ENCODE measurements at regions not wholly inside any gene's neighbourhood (a gene's known extent, or its start where the extent isn't known, plus 50 kb on each side); places are given as distances from the start of the nearest gene placed in this dataset.

DNA sequence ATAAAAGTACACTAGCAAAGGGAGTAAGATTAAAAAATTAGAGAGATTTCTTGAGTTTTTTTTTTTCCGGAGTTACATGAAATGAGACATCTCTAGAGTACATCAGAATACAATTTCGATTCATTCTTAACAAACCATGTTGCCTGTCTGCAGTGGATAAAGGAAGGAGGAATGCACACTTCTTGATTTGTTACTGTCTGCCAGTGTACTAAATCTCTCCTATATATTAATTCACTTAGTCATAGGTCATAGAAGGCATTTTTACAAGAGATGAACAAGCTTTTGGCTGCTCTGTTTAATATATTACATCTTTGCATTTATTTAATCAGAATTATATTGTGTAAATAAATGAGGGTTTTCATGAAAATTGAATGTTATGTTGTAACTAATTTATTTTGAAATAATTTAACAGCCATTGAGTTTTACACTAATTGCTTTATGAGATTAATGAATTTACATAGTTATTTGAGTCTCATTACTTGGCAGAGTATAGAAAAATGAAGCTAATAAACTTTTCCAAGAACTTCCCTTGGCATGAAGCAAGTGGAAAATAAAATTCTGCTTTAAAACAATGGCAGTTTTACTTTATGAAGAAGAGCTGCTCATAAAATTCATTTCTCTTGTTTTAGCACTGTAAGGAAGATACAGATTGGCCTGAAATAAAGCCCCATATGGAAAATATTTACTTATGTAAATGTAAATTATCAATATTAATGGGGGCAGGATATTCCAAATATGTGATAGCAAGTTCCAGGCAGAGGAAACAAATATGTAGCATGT lies 1284.7 kb downstream of the BRINP3 start:
- DNase-seq (ENCODE audit: insufficient read length, low spot score) = no peak
- TF ChIP-seq CTCF (IDR thresholded peaks at IDR 0.05; ENCODE audit: insufficient read depth, missing control alignments) = no peak
- FAIRE-seq = peak; percentile 29

DNA sequence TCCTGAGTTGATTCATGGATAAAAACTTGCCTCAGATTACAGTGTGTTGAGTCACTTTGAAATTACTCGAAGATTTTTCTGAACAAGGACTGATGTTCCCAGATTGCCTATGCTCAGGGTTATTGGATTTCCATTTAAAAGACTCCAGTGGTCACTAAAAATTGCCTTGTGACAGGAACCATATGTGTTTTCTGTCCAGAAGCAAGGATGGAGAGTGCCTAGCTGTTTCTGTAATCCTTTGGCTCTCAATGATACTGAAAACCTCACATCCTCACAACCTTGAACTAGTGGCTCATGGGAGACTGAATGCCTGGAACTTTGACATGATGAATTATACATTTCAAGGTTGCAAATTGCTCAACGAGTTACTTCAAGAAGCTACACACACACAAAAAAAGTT lies 1271.8 kb downstream of the BRINP3 start:
- DNase-seq (ENCODE audit: insufficient read length, low spot score) (no peak), FAIRE-seq (peak; percentile 74)
- TF ChIP-seq CTCF (IDR thresholded peaks at IDR 0.05; ENCODE audit: insufficient read depth, missing control alignments) = no peak

DNA sequence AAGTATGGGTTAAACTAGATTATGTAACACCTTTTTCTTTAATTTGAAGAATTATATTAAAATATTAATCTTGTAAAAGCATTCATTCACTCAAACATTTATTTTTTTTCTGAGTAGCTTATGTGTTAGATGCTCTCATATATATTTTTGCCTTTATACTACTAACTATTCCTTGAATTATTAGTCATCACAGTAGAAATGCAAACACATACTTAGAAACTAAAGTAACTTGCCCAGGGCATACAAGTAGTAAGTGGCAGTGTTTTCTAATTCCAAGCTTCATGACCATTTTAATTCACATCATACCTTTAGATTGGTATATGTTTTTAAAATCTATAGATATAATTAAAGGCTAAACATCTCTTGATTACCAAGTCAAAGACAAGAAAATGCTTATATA lies 1271.0 kb downstream of the BRINP3 start:
- no peak for TF ChIP-seq CTCF (IDR thresholded peaks at IDR 0.05; ENCODE audit: insufficient read depth, missing control alignments)
- DNase-seq (ENCODE audit: insufficient read length, low spot score) (no peak), FAIRE-seq (no peak)

GRCh38 chr1:189211742-189212141 lies 1265.9 kb downstream of the BRINP3 start:
- DNase-seq (ENCODE audit: insufficient read length, low spot score) = no peak

GRCh38 chr1:189212606-189213005 lies 1265.1 kb downstream of the BRINP3 start:
- no peak for FAIRE-seq
- TF ChIP-seq CTCF (IDR thresholded peaks at IDR 0.05; ENCODE audit: insufficient read depth, missing control alignments) = no peak
- DNase-seq (ENCODE audit: insufficient read length, low spot score) = no peak

More at GRCh38 chr1:189211742-189212141, 1265.9 kb downstream of the BRINP3 start:
- FAIRE-seq = no peak
- no peak for TF ChIP-seq CTCF (IDR thresholded peaks at IDR 0.05; ENCODE audit: insufficient read depth, missing control alignments)

- FAIRE-seq = no peak
- DNase-seq (ENCODE audit: insufficient read length, low spot score) = no peak
These were observed 1260.8 kb downstream of the BRINP3 start for GRCh38 chr1:189216886-189217285.

More at GRCh38 chr1:189216886-189217285, 1260.8 kb downstream of the BRINP3 start:
- no peak for TF ChIP-seq CTCF (IDR thresholded peaks at IDR 0.05; ENCODE audit: insufficient read depth, missing control alignments)

Data from D721Med (cell line).